GM23338 (cell line): ENCODE measurements at regions not wholly inside any gene's neighbourhood (a gene's known extent, or its start where the extent isn't known, plus 50 kb on each side); places are given as distances from the start of the nearest gene placed in this dataset.

Experiments
- CREB1 ChIP-seq: fragments of 250-450 bp; sonication (Bioruptor Pico); IDR thresholded peaks from 2 replicates; pipeline ENCODE4 v1.5.0; 2020; ENCODE audit warnings: low read depth, mild to moderate bottlenecking, moderate library complexity
- CTCF ChIP-seq, 2 experiments: fragments of 200-600 bp in 1 of 2; sonication (generic) in 1 of 2; conservative IDR thresholded peaks; 2 replicates each; pipeline versions ENCODE4 v1.5.1 to v1.6.1; 2016 to 2017; ENCODE audit warnings: antibody characterized with exemption in 2 of 2, low read depth in 2 of 2, mild to moderate bottlenecking in 2 of 2, moderate library complexity in 1 of 2
- EZH2 ChIP-seq: fragments of 200-600 bp; sonication (generic); IDR thresholded peaks from one replicate; pipeline ENCODE4 v1.8.0; 2017; ENCODE audit warnings: antibody characterized with exemption, mild to moderate bottlenecking, low read depth; ENCODE audit not compliant: unreplicated experiment
- JUNB ChIP-seq: IDR thresholded peaks from one replicate; pipeline ENCODE4 v1.6.1; 2016; ENCODE audit warnings: antibody characterized with exemption; ENCODE audit not compliant: unreplicated experiment

- TF ChIP-seq EZH2, result no peak
- no peak for TF ChIP-seq CTCF (conservative IDR thresholded peaks at IDR 0.05; ENCODE audit: low read depth in 2 of 2)
- no peak for TF ChIP-seq JUNB
- no peak for TF ChIP-seq CREB1 (CRISPR knock-in tag)
These were observed 101.3 kb upstream of the CMC1 start for GRCh38 chr3:28139967-28140634.
